Adrenal gland (tissue), 9 donors: ENCODE measurements at regions not wholly inside any gene's neighbourhood (a gene's known extent, or its start where the extent isn't known, plus 50 kb on each side); places are given as distances from the start of the nearest gene placed in this dataset.

ENCODE experiments used
- DNase-seq, 7 donors: peaks; one replicate each; pipeline ENCODE4 v3.0.0-alpha.2; 2019 to 2020
- H3K27ac ChIP-seq, 5 donors: fragments of 200-600 bp; sonication (generic) in 4 of 5; 1 replicate in 3 of 5; 2 replicates in 2 of 5; pipeline versions ENCODE4 v1.5.1 to v1.8.0; 2016 to 2020; ENCODE audit warnings: mild to moderate bottlenecking in 1 of 5
- H3K27me3 ChIP-seq: fragments of 200-600 bp; 2 replicates; pipeline ENCODE4 v1.8.0; 2021
- H3K36me3 ChIP-seq, 2 donors: fragments of 200-600 bp; replicated peaks in 1 of 2; 1 replicate in 1 of 2; 2 replicates in 1 of 2; pipeline versions ENCODE4 v1.5.1 to v1.8.0; 2018 to 2022
- H3K4me1 ChIP-seq, 2 donors: fragments of 200-600 bp; replicated peaks in 1 of 2; 1 replicate in 1 of 2; 2 replicates in 1 of 2; pipeline versions ENCODE4 v1.5.1 to v1.8.0; 2018 to 2021
- H3K4me3 ChIP-seq, 4 donors: fragments of 200-600 bp; sonication (generic) in 3 of 4; one replicate each; pipeline ENCODE4 v1.5.1; 2016 to 2018
- H3K9me3 ChIP-seq, 3 donors: fragments of 200-600 bp; sonication (generic) in 1 of 3; replicated peaks in 1 of 3; 1 replicate in 2 of 3; 2 replicates in 1 of 3; pipeline versions ENCODE4 v1.5.1 to v1.8.0; 2016 to 2021
- POLR2A ChIP-seq, 2 donors: fragments of 450-650 bp; IDR thresholded peaks; one replicate each; pipeline ENCODE4 v1.6.1; 2017; ENCODE audit warnings: antibody characterized with exemption in 2 of 2, mild to moderate bottlenecking in 2 of 2, moderate library complexity in 1 of 2
- WGBS, 4 donors: extraction: QIAGEN DNeasy Blood & Tissue Kit in 2 of 4; methylation state at CpG; one replicate each; pipeline versions ENCODE4 v1.1.5 to v1.1.7; 2013 to 2017; 5-methylcytosine and 5-hydroxymethylcytosine counted together
- intact Hi-C, 2 donors: fragments of 100-400 bp; cut with DNase I; formaldehyde crosslinking; loops; one replicate each; pipeline versions ENCODE4 v1.14.1 to v1.15.0; 2022 to 2023
- TF ChIP-seq, protein P1 (sequence below), 6 experiments: fragments of 450-650 bp in 4 of 6; fragments of 200-600 bp in 2 of 6; sonication (generic) in 1 of 6; IDR thresholded peaks; 1 replicate in 5 of 6; 2 replicates in 1 of 6; pipeline versions ENCODE4 v1.5.1 to v1.8.0; 2016 to 2021; ENCODE audit warnings: antibody characterized with exemption in 6 of 6, mild to moderate bottlenecking in 2 of 6, moderate library complexity in 1 of 6
- donor health status: healthy with polysubstance abuse.
- donor health status: Bipolar disorder and iron deficiency.
- donor health status: DM: yes; HTN: yes; CAD: no.
- donor health status: DM: no; HTN: no; CAD: no.
- donor health status: DM: no; HTN: no; CAD: no.

GRCh38 chr14:99333841-99334635, 62.0 kb upstream of the BCL11B start:
- H3K9me3 ChIP-seq, result no peaks in the 10 kb centered on the region
- no peaks in the 10 kb centered on the region for H3K27me3 ChIP-seq
- H3K4me1 ChIP-seq, result no peaks in the 10 kb centered on the region
- TF ChIP-seq POLR2A (IDR thresholded peaks at IDR 0.05), result no peak
- TF ChIP-seq, protein P1, sequence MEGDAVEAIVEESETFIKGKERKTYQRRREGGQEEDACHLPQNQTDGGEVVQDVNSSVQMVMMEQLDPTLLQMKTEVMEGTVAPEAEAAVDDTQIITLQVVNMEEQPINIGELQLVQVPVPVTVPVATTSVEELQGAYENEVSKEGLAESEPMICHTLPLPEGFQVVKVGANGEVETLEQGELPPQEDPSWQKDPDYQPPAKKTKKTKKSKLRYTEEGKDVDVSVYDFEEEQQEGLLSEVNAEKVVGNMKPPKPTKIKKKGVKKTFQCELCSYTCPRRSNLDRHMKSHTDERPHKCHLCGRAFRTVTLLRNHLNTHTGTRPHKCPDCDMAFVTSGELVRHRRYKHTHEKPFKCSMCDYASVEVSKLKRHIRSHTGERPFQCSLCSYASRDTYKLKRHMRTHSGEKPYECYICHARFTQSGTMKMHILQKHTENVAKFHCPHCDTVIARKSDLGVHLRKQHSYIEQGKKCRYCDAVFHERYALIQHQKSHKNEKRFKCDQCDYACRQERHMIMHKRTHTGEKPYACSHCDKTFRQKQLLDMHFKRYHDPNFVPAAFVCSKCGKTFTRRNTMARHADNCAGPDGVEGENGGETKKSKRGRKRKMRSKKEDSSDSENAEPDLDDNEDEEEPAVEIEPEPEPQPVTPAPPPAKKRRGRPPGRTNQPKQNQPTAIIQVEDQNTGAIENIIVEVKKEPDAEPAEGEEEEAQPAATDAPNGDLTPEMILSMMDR (IDR thresholded peaks at IDR 0.05), result no peak
- WGBS, 4 donors, result 68 to 85% (median 74%) methylated on average over 12 to 21 of the region's 21 CpGs
- H3K27ac ChIP-seq, result no peak overlapping the region
- H3K4me3 ChIP-seq, result no peak overlapping the region
- no peaks in the 10 kb centered on the region for H3K36me3 ChIP-seq
- no peak for DNase-seq
- intact Hi-C loops, result no loop called here

GRCh38 chr14:99333214-99333613, 61.2 kb upstream of the BCL11B start:
- no peak overlapping the region for H3K27ac ChIP-seq

GRCh38 chr14:99331811-99332210, 59.8 kb upstream of the BCL11B start:
- Histone ChIP-seq H3K4me3 (no peak overlapping the region), H3K27me3 (no peaks in the 10 kb centered on the region), H3K9me3 (no peaks in the 10 kb centered on the region), H3K27ac (no peak overlapping the region), H3K4me1 (no peaks in the 10 kb centered on the region), H3K36me3 (no peaks in the 10 kb centered on the region)
- TF ChIP-seq, protein P1 (IDR thresholded peaks at IDR 0.05), result no peak
- TF ChIP-seq POLR2A (IDR thresholded peaks at IDR 0.05), result no peak
- no peak for DNase-seq
- intact Hi-C loops, result no loop called here
- WGBS, 4 donors, result 73 to 77% (median 74%) methylated on average over 10 of the region's 10 CpGs

More at GRCh38 chr14:99333214-99333613, 61.2 kb upstream of the BCL11B start:
- no peaks in the 10 kb centered on the region for H3K27me3 ChIP-seq
- WGBS, 4 donors, result 73 to 86% (median 79%) methylated on average over 4 to 5 of the region's 5 CpGs
- no peak for DNase-seq
- intact Hi-C loops, result no loop called here
- TF ChIP-seq, protein P1 (IDR thresholded peaks at IDR 0.05), result no peak
- TF ChIP-seq POLR2A (IDR thresholded peaks at IDR 0.05), result no peak
- no peaks in the 10 kb centered on the region for H3K36me3 ChIP-seq
- no peaks in the 10 kb centered on the region for H3K4me1 ChIP-seq
- H3K9me3 ChIP-seq, result no peaks in the 10 kb centered on the region
- no peak overlapping the region for H3K4me3 ChIP-seq

DNA sequence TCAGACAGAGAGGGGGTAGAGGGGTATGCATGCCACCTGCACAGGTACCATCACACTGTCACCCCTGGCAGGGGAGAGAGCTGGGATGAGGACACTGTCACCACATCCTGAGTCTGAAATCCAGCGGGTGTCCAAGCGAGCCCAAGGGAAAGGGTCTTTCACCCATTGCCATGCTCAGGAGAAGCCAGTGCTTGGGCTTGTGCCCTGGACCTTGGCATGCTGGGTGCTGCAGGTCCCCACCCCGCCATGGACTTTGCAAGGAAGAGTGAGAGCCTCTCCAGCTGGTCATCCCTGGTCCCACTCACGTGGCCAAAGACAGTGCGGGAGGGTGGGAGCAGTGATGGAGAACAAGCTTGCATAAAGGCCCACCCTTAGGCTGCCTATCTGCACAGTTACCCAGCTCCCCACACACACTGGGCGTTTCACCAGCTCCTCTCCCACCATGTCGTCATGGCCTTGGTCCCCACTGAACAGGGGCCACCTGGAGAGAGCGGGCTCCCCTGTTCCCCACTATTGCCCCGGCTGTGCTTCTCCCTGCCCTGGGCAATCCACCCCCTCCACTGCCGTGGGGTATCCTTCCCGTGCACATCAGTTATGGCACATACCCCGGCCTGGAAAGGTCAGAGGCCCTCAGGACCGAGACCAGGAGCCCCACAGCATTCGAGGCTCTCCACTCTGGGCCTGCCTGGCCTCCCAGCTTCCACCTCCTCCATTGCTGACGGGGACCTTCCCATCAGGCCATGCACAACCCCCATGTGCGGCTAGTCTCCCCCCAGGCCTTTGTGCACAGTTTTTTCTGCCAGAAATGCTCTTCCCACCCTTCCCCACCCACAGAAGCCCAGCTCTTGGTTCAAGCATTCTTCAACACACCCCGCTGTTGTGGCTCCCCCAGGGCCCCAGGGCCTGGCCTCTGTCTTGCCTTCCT, 58.6 kb upstream of the BCL11B start:
- Histone ChIP-seq H3K9me3 (no peaks in the 10 kb centered on the region), H3K4me1 (no peaks in the 10 kb centered on the region), H3K36me3 (no peaks in the 10 kb centered on the region), H3K27ac (no peak overlapping the region), H3K27me3 (no peaks in the 10 kb centered on the region), H3K4me3 (no peak overlapping the region)
- WGBS, 4 donors, result 78 to 88% (median 85%) methylated on average over 12 to 17 of the region's 17 CpGs
- intact Hi-C loops, result no loop called here
- no peak for DNase-seq
- no peak for TF ChIP-seq POLR2A (IDR thresholded peaks at IDR 0.05)
- TF ChIP-seq, protein P1 (IDR thresholded peaks at IDR 0.05), result no peak
